ENCODE measurements at regions not wholly inside any gene's neighbourhood (a gene's known extent, or its start where the extent isn't known, plus 50 kb on each side); places are given as distances from the start of the nearest gene placed in this dataset.

DNA sequence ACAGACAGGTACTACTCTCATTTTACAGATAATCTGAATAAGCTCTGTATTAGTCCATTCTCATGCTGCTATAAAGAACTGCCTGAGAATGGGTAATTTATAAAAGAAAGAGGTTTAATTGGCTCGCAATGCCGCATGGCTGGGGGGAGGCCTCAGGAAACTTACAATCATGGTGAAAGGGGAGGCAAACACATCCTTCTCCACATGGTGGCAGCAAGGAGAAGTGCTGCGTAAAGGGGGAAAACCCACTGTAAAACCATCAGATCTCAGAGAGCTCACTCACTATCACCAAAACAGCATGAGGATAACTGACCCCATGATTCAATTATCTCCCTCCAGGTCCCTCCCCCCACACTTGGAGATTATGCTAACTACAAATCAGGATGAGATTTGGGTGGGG, 254.4 kb downstream of the KCNE4 start:
- TF ChIP-seq, protein P1, sequence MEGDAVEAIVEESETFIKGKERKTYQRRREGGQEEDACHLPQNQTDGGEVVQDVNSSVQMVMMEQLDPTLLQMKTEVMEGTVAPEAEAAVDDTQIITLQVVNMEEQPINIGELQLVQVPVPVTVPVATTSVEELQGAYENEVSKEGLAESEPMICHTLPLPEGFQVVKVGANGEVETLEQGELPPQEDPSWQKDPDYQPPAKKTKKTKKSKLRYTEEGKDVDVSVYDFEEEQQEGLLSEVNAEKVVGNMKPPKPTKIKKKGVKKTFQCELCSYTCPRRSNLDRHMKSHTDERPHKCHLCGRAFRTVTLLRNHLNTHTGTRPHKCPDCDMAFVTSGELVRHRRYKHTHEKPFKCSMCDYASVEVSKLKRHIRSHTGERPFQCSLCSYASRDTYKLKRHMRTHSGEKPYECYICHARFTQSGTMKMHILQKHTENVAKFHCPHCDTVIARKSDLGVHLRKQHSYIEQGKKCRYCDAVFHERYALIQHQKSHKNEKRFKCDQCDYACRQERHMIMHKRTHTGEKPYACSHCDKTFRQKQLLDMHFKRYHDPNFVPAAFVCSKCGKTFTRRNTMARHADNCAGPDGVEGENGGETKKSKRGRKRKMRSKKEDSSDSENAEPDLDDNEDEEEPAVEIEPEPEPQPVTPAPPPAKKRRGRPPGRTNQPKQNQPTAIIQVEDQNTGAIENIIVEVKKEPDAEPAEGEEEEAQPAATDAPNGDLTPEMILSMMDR (conservative IDR thresholded peaks at IDR 0.05; ENCODE audit: low read depth, low read length) = peak; percentile 72
- H3K4me3 ChIP-seq (ENCODE audit: low read length) = no peak overlapping the region
- DNase-seq (ENCODE audit: low read depth) = peak; percentile 8

DNA sequence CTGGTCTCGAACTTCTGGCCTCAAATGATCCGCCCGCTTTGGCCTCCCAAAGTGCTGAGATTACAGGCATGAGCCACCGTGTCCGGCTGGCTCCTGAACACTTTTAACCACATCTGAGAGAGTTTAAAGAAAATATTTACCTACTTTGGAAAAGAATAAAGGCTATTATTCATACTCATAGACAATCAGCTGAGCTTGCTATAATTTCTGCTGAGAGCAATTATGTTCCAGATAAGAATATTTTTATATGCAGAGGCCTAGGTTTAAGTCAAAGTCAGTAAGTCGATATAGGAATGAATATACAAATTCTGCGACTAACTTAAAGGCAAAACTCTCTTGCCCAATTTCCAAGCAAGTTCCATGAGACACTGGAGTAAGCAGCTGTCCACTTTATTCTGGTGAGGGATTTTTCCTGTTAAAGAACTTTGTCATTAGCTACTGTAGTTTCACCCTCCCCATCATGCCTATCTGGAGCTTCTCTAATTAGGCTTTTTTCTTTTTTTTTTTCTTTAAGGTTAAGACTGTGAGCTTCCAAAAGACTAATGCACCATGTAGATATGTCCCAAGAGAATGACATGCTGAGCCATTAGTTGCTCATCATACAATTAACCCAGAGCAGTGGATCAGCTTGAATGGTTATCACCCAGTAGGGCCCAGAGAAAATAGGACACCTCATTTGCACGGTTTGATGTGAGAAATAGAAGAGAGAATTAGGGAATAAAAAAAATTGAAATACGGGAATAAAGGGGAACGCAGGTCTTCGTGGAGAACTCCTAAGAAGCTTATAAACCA, 260.1 kb downstream of the KCNE4 start:
- TF ChIP-seq, protein P1 (conservative IDR thresholded peaks at IDR 0.05; ENCODE audit: low read depth, low read length) = no peak
- H3K4me3 ChIP-seq (ENCODE audit: low read length) = no peak overlapping the region
- no peak for DNase-seq (ENCODE audit: low read depth)

DNA sequence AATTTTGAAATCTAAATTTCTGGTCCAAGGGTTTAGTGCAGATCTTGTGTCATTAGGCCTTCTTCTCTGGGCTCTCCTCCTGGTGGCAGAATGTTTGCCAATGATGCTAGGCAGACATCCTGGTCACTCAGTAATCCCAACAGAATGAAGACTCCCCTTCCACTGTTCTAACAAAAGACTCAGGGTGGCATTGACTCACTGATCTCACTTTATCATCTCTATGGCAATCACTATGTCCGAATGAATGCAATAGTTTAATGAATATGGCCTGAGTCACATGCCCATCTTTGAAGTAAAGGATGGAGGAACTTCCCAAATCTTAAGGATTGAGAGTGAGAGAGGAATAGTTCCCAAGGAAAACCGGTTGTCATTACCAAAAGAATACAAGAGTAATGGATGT, 261.1 kb downstream of the KCNE4 start:
- DNase-seq (ENCODE audit: low read depth) = no peak
- no peak overlapping the region for H3K4me3 ChIP-seq (ENCODE audit: low read length)
- TF ChIP-seq, protein P1 (conservative IDR thresholded peaks at IDR 0.05; ENCODE audit: low read depth, low read length) = no peak

DNA sequence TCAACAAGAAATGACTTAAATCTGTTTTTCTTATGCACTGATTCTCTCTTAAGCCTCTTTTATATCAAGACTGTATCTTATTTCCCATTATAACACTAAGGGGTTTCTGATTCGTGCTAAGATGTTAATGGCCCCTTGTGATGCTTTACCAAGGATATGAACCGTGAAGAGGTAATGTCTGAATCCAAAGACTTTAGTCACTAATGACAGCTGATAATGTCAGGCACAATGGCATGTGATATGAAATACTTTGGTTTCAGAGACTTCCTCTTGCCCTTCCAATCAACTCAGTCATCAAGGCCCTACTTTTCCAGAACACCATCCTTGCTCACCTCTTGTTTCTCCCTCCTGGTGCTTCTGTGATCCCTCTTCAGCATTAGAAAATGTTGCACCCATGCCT, 262.8 kb downstream of the KCNE4 start:
- no peak overlapping the region for H3K4me3 ChIP-seq (ENCODE audit: low read length)
- no peak for DNase-seq (ENCODE audit: low read depth)
- TF ChIP-seq, protein P1 (conservative IDR thresholded peaks at IDR 0.05; ENCODE audit: low read depth, low read length) = no peak

DNA sequence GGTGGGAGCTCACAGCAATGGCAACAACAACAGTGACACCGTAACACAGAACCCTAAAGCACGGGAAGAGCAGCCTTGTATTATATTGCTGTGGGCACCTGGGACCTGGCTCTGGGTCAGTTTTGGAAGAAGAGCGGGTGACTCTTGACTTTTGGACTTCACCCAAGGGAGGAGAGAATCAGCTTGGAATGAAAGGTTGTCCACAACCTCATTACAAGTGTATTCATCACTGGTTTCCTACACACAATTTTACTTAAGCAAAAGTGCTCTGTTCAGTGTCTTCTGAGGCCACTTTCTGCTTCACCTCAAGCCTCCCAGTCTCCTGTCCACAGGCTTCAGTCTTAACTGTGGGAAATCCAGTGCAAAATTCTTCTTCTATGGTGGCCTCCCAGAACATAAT, 263.8 kb downstream of the KCNE4 start:
- TF ChIP-seq, protein P1 (conservative IDR thresholded peaks at IDR 0.05; ENCODE audit: low read depth, low read length) = no peak
- no peak overlapping the region for H3K4me3 ChIP-seq (ENCODE audit: low read length)
- DNase-seq (ENCODE audit: low read depth) = no peak

DNA sequence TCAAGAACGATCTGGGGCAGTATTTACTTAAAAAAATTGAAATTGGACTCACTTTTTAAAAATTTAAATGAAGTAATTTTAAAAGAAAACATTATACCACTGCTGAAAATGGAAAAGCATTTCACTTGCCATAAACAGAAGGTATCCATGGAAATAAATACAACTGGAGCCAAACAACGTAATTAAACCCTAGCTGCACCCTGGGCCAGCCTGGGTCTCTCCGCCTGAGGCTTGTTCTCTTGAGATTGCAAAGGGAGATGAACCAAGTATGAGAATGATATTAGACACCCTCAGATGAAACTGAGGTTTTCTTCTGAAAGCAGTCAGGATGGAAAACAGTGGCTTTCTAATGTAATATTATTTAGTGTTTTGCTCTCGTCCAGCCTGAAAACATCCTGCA, 264.4 kb downstream of the KCNE4 start:
- TF ChIP-seq, protein P1 (conservative IDR thresholded peaks at IDR 0.05; ENCODE audit: low read depth, low read length) = no peak
- DNase-seq (ENCODE audit: low read depth) = no peak
- no peak overlapping the region for H3K4me3 ChIP-seq (ENCODE audit: low read length)

DNA sequence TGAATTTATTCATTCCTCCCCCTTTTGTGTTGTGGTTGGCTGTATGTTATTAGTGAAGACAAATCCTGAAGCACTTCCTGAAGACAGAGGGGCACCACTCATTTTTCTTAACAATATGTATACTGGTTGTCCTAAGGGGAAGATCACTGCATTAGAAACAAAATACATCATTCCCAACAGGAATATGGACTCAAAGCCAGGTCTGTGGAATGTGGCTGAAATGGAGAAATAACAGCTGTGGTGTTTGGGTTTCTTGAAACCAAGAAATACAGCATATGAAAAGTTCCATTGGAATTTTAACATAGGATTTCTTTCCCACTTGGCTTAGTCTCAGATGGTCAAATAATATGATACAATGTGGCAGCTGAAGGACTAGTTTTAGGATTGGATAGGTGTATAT, 267.6 kb downstream of the KCNE4 start:
- TF ChIP-seq, protein P1 (conservative IDR thresholded peaks at IDR 0.05; ENCODE audit: low read depth, low read length) = no peak
- H3K4me3 ChIP-seq (ENCODE audit: low read length) = no peak overlapping the region
- DNase-seq (ENCODE audit: low read depth) = no peak

Data from retinal pigment epithelial cell (primary cell).